Activated T-helper 17 cell treated with anti-CD3 and anti-CD28 coated beads, Interleukin-2, amount 50 U/mL, for 72 hours (primary cell): ENCODE measurements at regions not wholly inside any gene's neighbourhood (a gene's known extent, or its start where the extent isn't known, plus 50 kb on each side); places are given as distances from the start of the nearest gene placed in this dataset.
"Not testable (repeated sequence)": the region's sequence is repeated elsewhere in the genome, so short reads cannot be mapped to it uniquely, and the experiment has no call there.

Source experiments
- ATAC-seq: fragments of 150-1000 bp; cut with Tn5 transposase; replicated peaks from 2 replicates; pipeline ENCODE4 v1.10.0; 2021; ENCODE audit warnings: mild to moderate bottlenecking, moderate library complexity
- H3K27ac Mint-ChIP-seq: one replicate; pipeline ENCODE4 v1.8.0; 2022; ENCODE audit warnings: mixed read lengths
- H3K27me3 Mint-ChIP-seq: one replicate; pipeline ENCODE4 v1.8.0; 2022; ENCODE audit warnings: mixed read lengths
- H3K36me3 Mint-ChIP-seq: one replicate; pipeline ENCODE4 v1.8.0; 2022; ENCODE audit warnings: low read depth, mild to moderate bottlenecking, mixed read lengths
- H3K4me1 Mint-ChIP-seq: one replicate; pipeline ENCODE4 v1.8.0; 2022; ENCODE audit warnings: mixed read lengths
- H3K4me3 Mint-ChIP-seq: one replicate; pipeline ENCODE4 v1.8.0; 2022; ENCODE audit warnings: mild to moderate bottlenecking, mixed read lengths
- H3K9me3 Mint-ChIP-seq: one replicate; pipeline ENCODE4 v1.8.0; 2022; ENCODE audit warnings: mixed read lengths

DNA sequence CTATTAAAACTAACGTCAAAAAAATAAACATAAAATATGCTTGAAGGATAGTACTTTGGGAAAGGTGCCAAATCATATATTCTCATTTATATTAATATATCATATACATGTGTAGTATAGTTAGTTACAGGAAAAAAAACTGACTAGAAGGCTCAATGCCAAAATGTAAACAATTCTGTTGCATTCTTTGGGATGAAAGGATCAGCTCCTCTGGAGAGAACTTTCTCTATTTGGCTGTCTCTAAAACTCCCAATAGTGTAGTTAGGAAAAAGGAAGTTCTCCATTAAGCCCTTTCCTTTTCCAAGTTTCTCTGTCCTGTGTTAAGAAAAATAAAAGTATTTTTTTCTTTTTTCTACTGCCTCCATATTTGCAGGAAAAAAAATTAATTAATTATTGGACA lies 86.5 kb upstream of the BTN3A2 start:
- H3K4me1 Mint-ChIP-seq = peaks cover 13% of the 10 kb centered on the region
- ATAC-seq = no peak
- no peaks in the 10 kb centered on the region for H3K9me3 Mint-ChIP-seq
- H3K4me3 Mint-ChIP-seq = no peak overlapping the region
- H3K27me3 Mint-ChIP-seq = no peaks in the 10 kb centered on the region
- H3K27ac Mint-ChIP-seq = no peak overlapping the region
- no peaks in the 10 kb centered on the region for H3K36me3 Mint-ChIP-seq

DNA sequence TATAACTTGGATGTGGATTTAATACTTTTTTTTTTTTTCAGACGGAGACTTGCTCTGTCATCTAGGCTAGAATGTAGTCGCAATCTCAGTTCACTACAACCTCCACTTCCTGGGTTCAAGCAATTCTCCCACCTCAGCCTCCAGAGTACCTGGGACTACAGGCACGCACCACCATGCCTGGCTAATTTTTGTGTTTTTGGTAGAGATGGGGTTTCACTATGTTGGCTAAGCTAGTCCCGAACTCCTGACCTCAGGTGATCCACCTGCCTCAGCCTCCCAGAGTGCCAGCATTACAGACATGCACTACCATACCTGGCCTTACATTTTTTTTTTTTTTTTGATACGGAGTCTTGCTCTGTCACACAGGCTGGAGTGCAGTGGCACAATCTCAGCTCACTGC lies 85.6 kb upstream of the BTN3A2 start:
- H3K4me1 Mint-ChIP-seq = peaks cover 13% of the 10 kb centered on the region
- H3K27ac Mint-ChIP-seq, H3K9me3 Mint-ChIP-seq, H3K36me3 Mint-ChIP-seq, H3K4me3 Mint-ChIP-seq, H3K27me3 Mint-ChIP-seq, ATAC-seq: not testable (repeated sequence)

DNA sequence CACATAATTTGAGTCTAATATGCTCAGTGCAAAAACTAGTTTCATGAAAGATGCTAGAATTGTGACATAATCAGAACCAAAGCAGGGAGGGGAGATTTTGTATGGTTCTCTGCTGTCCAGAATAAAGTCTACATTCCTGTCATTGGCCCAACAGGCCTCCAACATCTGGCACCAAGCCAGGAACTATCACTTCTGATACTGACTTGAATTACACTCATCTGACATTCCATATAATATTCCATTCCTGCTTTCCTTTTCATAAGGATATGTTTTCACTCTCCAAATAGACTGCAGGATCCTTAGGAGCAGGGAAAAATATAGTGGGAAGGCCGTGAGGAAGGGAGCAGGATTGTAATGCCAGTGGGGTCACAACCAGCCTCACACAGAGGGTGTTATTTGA lies 84.6 kb upstream of the BTN3A2 start:
- ATAC-seq = no peak
- H3K4me3 Mint-ChIP-seq = no peak overlapping the region
- H3K27me3 Mint-ChIP-seq = no peaks in the 10 kb centered on the region

DNA sequence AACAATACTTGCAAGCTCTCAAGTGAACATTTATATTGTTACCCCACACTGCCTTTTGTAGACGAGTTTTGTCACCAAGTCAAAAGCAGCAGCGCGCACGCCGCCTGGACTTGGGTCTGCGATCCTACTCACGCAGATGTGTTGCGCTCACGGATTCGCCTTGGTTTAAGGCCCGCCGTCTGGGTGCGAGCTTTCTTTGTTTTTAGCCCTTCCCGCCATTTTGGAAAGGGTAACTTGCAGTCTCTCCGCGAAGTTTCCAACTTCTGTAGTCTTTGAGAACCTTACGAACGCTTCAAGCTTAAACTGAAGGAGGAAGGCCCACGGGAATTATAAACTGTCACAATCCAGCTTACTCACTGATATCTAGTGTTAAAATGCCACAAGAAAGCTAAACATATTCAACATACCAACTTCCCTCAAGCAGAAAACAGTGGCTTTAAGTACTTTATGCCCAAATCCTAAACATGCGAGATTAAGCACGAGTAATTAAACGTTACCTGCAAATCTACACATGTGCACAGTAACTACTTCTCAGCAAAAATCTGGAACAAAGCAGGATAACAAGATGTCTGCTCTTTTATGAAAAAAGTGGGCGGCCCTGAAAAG lies 80.4 kb upstream of the BTN3A2 start:
- H3K36me3 Mint-ChIP-seq = peaks cover 24% of the 10 kb centered on the region
- peak; percentile 1 for ATAC-seq
- peaks cover 26% of the 10 kb centered on the region for H3K4me1 Mint-ChIP-seq
- H3K27ac Mint-ChIP-seq = peak overlapping the region; percentile 100
- peaks cover 4% of the 10 kb centered on the region for H3K27me3 Mint-ChIP-seq
- peak overlapping the region; percentile 94 for H3K4me3 Mint-ChIP-seq
- H3K9me3 Mint-ChIP-seq = peaks cover 5% of the 10 kb centered on the region

More for the DNA sequence above, 84.6 kb upstream of the BTN3A2 start:
- H3K9me3 Mint-ChIP-seq = no peaks in the 10 kb centered on the region
- H3K27ac Mint-ChIP-seq = no peak overlapping the region
- peaks cover 18% of the 10 kb centered on the region for H3K4me1 Mint-ChIP-seq
- peaks cover 10% of the 10 kb centered on the region for H3K36me3 Mint-ChIP-seq

DNA sequence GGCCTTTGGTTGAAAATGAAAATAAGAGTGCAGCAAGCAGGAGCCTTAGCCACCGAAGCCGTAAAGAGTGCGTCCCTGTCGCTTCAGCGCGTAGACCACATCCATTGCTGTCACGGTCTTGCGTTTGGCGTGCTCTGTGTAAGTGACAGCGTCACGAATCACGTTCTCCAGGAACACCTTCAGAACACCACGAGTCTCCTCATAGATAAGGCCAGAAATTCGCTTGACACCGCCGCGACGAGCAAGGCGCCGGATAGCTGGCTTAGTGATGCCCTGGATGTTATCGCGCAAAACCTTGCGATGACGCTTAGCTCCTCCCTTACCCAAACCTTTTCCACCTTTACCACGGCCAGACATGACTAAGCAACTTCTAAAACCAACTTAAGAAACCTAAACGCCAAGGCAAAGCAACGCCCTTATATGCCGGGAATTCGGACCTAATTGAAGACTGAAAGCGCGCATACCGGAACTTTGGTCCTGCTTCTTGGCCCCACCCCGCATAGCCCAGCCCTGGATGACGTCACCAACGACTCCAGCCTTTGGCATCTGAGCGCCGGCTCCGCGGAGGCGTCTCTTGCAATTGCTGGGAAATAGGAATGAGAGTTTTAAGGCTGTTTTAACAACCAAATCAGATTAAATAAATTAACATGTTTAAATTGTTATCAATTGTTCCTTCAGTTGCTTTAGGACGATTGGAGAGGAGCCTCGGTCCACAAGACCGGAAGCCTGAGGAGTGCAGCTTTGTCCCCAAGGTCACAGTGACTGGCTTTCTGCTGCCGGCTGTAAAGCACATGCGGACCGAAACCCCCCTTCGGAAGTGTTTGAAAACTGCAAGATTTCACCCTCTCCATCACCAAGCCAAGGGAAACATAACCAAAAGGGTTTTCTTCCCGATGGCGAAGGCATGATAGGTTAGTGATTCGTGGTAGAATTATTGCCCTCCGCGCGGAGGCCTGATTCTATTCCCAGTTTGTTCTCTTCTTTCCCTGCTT lies 79.6 kb upstream of the BTN3A2 start:
- Mint-ChIP-seq H3K4me1 (peaks cover 25% of the 10 kb centered on the region), H3K27ac (peak overlapping the region; percentile 100)
- peak; percentile 85 for ATAC-seq

DNA sequence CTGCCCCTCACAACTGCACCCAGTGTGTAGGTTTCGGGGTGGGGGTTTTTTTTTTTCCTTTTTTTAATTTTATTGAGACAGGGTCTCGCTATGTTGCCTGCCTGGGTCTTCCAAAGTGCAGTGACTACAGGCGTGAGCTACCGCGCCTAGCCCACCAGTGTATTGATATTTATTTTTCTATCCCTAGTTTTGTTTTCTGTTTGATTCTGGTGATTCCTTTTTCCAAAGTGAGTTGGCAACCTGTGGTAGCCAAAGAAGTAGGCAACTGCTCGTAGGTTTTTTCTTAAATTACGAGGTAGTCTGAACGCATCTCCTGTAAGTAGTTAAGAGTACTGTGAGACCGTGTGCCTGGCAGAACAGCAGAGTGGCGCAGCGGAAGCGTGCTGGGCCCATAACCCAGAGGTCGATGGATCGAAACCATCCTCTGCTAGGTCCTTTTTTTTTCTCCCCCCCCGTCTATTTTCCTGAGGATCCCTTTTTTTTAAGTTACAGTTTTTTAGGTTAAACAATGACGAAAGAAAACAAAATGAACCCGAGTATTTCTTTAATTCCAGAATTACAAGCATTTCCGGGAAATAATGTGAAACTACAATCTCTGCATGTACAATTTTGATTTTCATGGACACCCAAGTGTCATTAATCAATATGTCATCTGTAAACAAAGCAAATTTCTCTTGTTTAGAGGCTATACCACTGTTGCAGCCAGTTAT lies 78.7 kb upstream of the BTN3A2 start:
- peak overlapping the region; percentile 94 for H3K4me3 Mint-ChIP-seq
- ATAC-seq = peak; percentile 19
- H3K27me3 Mint-ChIP-seq = peaks cover 4% of the 10 kb centered on the region
- H3K27ac Mint-ChIP-seq = peak overlapping the region; percentile 100
- H3K9me3 Mint-ChIP-seq = peaks cover 5% of the 10 kb centered on the region
- H3K36me3 Mint-ChIP-seq = peaks cover 24% of the 10 kb centered on the region
- peaks cover 22% of the 10 kb centered on the region for H3K4me1 Mint-ChIP-seq

More for the DNA sequence above, 79.6 kb upstream of the BTN3A2 start:
- H3K9me3 Mint-ChIP-seq = peaks cover 5% of the 10 kb centered on the region
- peaks cover 24% of the 10 kb centered on the region for H3K36me3 Mint-ChIP-seq
- peaks cover 4% of the 10 kb centered on the region for H3K27me3 Mint-ChIP-seq
- H3K4me3 Mint-ChIP-seq = peak overlapping the region; percentile 94

DNA sequence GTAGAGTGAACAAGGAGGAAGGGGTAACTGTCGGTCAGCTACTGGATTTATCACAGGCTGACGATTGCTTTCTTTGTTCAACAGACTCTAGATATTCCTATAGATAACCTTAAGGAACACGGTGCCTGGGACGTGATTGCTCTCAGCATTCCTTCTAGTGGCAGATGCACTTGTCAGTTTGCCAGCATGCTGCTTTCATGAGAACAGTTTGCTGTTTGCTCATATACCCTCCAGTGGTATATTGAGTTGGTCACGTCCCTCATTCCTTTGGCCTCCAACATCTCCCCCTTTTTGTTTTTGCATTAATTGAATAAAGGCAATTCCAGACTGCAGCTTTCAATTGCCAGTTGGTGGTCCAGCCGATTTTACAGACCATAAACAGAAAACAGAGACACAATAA lies 76.8 kb upstream of the BTN3A2 start:
- Mint-ChIP-seq H3K27me3 (peaks cover 4% of the 10 kb centered on the region), H3K9me3 (peaks cover 5% of the 10 kb centered on the region), H3K36me3 (peaks cover 24% of the 10 kb centered on the region), H3K27ac (no peak overlapping the region), H3K4me3 (no peak overlapping the region), H3K4me1 (peaks cover 12% of the 10 kb centered on the region)
- no peak for ATAC-seq

DNA sequence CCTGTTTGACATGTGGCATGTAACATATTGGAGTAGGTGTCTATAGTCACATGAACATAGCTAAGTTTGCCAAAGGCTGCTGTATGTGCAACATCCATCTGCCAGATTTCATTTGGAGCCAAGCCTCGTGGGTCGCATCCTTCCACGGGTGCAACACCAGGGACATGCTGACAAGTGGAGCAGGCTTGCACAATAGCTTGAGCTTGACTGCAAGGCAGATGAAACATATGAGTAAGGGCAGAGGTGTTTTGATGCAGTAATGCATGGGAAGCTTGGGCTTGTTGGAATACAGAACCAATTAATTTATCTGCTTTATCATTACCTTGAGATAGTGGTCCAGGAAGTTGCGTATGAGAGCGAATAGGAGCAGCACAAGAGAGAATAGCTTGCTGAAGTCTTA lies 74.1 kb upstream of the BTN3A2 start:
- no peak for ATAC-seq
- Mint-ChIP-seq H3K4me3 (no peak overlapping the region), H3K36me3 (peaks cover 8% of the 10 kb centered on the region), H3K27ac (no peak overlapping the region), H3K9me3 (peaks cover 5% of the 10 kb centered on the region), H3K27me3 (peaks cover 4% of the 10 kb centered on the region), H3K4me1 (peaks cover 11% of the 10 kb centered on the region)

DNA sequence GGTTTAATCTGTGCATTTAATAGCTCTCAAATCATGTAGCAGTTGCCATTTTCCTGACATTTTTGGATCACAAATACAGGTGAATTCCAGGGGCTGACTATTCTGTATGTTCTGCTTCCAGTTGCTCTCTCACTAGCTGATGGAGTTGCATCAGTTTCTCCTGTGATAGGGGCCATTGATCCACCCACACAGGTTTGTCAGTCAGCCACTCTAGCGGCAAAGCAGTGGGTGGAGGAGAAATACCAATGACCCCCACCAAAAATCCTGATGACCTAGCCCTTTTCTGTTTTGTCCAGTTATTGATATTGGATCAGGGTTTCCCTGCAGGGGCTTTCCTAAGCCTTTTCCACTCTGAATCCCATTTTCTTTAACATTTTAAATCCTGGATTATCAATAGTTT lies 72.3 kb upstream of the BTN3A2 start:
- Mint-ChIP-seq H3K9me3 (no peaks in the 10 kb centered on the region), H3K4me1 (peaks cover 5% of the 10 kb centered on the region), H3K4me3 (no peak overlapping the region), H3K27me3 (no peaks in the 10 kb centered on the region), H3K27ac (no peak overlapping the region), H3K36me3 (no peaks in the 10 kb centered on the region)
- ATAC-seq = no peak

DNA sequence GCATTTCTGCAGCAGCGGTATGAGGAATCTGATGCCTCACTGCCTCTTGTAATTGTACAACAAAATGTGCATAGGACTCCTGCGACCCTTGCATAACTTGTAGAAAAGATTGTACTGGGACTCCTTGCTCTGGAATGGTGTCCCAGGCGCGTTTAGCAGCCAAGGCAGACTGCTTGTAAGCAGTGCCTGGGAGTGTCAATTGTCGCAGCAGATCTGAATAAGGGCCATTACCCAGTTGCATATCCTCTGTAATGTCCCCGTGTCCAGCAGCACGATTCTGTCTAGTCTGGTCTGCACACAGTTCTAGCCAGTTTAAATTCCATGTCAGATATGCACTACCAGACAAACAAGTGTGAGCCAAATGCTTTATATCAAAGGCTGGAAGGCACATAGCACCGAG lies 70.7 kb upstream of the BTN3A2 start:
- Mint-ChIP-seq H3K36me3 (no peaks in the 10 kb centered on the region), H3K4me3 (no peak overlapping the region), H3K4me1 (peaks cover 5% of the 10 kb centered on the region), H3K27ac (no peak overlapping the region), H3K9me3 (no peaks in the 10 kb centered on the region), H3K27me3 (no peaks in the 10 kb centered on the region)
- ATAC-seq = no peak

DNA sequence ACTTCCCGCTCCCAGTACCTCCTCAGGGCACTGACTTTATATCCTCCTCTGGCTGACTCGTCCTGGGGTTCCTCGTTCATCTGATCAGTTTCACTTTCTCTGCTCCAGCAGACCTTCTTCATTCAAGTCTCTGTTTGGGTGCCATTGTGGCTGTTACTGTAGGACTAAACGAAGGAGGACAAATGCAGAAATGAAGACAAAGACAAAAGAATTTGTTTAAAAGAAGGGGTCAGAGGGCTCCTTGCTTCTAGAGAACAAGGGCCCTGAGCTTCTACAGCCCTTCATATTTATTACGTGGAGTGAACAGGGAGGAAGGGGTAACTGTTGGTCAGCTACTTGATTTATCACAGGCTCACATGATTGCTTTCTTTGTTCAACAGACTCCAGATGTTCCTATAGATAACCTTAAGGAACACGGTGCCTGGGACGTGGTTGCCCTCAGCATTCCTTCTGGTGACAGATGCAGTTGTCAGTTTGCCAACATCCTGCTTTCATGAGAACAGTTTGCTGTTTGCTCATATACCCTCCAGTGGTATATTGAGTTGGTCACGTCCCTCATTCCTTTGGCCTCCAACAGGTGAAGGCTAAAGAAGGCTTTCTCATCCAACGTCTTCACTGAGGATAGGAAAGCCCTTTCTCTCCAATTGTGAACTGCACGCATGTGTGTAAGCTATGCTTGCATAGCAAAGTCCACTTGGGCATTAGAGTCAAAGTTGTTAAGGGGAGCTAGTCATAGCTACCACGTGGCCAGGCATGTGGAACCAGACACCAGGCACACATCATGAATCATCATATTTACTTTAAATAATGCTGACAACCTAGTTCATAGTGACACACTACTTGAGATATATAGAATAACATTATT lies 69.1 kb upstream of the BTN3A2 start:
- Mint-ChIP-seq H3K27ac (no peak overlapping the region), H3K4me1 (peaks cover 5% of the 10 kb centered on the region), H3K36me3 (no peaks in the 10 kb centered on the region), H3K27me3 (no peaks in the 10 kb centered on the region), H3K4me3 (peak overlapping the region; percentile 53), H3K9me3 (no peaks in the 10 kb centered on the region)
- ATAC-seq = peak; percentile 74

DNA sequence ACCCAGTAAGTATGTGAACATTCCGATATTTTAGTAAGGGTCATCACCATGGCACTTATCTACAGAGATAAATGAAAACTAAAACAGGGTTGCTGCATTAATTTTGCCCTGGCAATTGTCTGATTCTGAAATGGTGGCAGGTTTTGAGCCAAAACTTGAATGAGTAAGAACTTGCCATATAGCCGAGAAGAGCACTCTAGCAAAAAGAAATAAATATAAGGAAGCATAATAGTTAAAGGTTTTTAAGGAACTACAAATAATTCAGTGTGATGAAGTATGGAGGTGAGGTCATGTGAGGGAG lies 68.5 kb upstream of the BTN3A2 start:
- Mint-ChIP-seq H3K27me3 (no peaks in the 10 kb centered on the region), H3K36me3 (no peaks in the 10 kb centered on the region), H3K9me3 (no peaks in the 10 kb centered on the region), H3K27ac (no peak overlapping the region), H3K4me1 (peaks cover 5% of the 10 kb centered on the region), H3K4me3 (no peak overlapping the region)
- ATAC-seq = no peak

DNA sequence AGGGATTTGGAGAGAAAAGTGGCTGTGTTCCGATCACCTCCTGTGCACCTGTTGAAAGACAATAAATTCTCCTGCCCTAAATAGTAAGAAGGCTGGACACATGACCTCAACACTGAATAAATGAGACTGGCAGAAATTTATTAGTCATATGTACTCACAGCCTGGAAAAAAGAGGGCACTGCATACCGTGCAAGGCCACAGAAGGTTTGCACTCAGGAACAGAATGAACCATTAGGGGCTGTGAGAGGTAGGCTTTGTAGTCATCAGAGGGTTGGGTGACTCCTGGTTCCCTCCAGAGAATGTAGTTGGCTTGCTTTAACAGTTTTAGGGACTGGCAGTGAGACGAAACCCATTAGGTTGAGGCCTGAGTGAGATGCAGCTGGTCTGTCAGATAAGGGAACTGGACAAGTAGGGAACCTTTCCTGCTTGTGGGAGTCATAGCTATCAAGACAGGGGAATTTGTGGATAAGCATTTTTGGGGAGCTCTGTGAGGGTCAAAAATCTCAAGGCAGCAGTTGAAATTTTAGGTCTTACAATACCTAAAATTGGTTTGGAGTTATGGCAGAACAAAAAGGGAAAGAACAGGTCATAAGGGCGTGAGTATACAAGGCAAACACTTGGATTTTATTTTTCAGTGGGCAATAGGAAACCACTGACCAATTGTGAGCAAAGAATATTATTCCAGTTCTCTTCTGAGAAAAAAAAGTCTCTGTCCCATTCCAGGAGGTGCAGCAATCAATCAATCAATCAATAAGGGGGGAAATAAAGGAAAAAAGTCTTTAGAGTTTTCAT lies 67.9 kb upstream of the BTN3A2 start:
- Mint-ChIP-seq H3K4me1 (peaks cover 5% of the 10 kb centered on the region), H3K27ac (no peak overlapping the region), H3K4me3 (no peak overlapping the region), H3K36me3 (no peaks in the 10 kb centered on the region), H3K9me3 (no peaks in the 10 kb centered on the region), H3K27me3 (no peaks in the 10 kb centered on the region)
- ATAC-seq = no peak
